GM19452 (cell line): ENCODE measurements at regions not wholly inside any gene's neighbourhood (a gene's known extent, or its start where the extent isn't known, plus 50 kb on each side); places are given as distances from the start of the nearest gene placed in this dataset.

Experiments
- ATAC-seq: cut with Tn5 transposase; IDR thresholded peaks from one replicate; pipeline ENCODE4 v1.9.1; 2021; ENCODE audit not compliant: unreplicated experiment

DNA sequence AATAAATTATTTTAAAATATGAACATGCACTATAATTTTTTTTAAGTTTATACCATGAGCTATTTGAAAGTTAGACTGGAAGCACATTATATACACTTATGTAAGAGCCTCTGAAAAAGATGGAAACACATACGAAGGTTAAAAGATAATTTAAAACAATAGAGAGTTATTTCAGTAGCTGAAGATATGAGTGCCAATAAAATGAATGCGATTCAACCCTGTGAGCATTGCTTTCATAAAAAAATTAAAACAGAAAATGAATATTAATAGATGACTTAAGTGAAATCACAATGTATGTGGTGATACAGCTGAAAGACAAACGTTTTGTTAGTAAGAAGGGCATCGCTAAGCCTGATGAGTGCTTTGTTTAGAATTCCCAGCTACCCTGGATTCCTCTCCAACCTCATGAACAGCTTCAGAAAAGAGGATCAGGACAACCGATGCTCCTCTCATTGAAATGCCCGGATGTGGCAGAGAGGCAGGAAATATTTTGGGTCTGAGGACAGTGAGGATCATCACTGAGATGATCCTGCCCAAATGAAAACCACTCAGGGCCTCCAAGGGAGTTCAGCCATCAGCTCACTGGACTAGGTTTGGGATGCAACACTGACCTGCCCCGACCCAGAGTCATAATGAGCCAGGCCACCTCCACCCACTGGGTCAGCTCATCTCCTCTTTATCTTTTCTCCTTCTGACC is 60.2 kb upstream of the TOP3B start:
- no peak for ATAC-seq

DNA sequence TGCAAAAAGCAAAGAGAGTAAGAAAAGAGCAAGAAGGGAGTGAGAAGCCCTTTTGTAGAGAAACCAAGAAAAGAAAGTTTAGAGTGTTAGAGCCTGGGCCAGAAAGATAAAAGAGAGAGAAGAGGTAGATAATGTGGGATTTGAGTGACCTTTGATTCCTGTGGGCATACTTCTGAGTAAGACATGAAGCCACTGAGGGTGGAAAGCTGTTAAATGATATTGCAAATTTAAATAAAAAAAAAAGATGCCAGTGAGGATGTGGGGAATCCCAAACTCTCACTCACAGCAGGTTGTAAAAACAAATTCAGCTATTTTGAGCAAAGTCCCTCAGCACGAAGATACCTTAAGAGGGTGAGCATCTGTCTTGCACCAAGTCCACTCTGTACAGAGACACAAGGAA is 59.4 kb upstream of the TOP3B start:
- no peak for ATAC-seq

DNA sequence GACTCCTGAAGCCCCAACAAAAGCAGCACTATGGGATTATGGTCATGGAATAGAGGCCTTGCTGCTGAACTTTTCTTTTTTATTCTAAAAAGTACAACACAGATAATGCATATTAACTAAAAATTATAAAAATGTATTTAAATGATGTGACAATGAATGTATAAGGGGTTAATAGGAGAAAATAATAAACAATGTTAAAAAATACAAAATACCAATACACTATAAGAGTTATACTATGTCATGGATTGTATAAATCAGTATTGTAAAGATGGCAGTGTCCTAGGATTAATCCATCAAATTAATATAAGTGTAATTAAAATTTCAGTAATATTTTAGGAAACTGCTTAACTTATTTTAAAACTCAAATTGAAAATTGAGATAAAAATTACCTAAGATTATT is 58.3 kb upstream of the TOP3B start:
- no peak for ATAC-seq

DNA sequence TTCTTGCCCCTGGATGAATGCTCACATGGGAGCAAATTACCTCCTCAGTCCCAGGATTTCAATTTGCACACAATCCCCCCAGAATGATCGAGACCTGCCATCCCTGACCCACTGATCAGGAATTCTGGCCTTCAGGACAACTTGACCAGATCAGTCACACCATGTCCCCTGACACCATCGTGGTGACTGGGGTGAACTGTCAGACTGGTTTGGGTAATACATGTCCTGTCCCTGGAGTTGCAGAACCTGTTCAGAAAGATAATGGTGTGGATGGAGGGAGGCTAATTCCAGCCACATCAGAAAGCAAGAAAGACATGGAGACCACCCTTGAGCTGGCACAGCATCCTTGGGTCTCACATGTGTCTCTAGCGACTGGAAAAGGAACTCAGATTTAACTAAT is 57.9 kb upstream of the TOP3B start:
- no peak for ATAC-seq

DNA sequence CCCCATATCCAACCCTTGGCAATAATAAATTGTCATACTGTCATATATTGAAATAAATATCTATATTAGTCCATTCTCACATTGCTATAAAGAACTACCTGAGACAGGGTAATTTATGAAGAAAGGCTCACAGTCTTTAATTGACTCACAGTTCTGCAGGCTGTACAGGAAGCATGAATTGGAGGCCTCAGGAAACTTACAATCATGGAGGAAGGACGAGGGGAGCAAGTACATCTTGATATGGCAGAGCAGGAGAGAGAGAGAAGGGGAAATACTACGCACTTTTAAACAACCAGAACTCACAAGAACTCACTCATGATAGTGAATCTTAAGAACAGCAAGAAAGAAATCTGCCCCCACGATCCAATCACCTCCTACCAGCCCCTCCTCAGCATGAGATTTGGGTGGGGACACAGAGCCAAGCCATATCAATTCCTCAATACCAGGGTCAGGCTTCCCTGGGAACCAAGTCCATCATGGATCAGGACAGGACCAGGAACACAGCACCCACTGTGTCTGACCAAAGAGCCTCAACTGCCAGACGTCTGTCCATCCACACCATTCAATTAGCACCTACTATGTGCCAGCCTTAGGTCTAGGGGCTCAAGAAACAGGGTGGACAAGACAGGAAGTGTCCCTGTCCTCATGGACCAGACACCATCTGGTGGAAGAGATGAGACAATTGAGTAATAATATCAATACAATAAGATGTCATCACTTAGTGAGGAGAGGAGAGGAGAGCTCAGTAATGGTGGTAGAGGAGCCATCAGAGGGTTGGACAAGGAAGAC is 56.9 kb upstream of the TOP3B start:
- no peak for ATAC-seq

DNA sequence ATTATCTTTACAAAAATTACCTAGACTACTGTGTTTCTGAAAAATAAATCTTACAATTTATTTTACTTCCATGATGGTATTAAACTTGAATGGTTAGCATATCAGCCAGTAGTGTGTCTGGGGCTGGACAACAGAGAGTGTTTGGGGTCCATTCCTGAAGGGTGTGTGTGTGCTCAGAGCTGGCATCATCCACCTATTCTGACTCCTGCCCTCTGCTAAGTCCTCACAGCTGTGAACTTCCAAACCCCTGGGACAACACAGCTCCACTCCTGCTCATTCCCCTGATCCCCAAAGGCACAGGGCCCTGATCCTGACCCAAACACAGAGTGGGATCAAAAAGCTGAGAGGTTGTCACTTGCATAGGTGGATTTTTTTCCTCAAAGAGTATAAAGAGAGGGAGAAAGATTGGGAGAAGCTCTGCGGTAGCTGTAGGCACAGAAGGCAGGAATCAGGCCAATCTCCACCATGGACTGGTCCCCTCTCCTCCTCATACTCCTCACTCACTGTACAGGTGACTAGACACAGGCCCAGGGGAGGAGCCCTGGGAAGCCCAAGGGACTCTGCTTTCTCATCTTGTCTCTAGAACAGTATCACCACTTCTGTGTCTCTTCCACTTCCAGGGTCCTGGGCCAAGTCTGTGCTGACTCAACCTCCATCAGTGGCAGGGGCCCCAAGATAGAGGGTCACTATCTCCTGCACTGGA is 55.7 kb upstream of the TOP3B start:
- no peak for ATAC-seq

DNA sequence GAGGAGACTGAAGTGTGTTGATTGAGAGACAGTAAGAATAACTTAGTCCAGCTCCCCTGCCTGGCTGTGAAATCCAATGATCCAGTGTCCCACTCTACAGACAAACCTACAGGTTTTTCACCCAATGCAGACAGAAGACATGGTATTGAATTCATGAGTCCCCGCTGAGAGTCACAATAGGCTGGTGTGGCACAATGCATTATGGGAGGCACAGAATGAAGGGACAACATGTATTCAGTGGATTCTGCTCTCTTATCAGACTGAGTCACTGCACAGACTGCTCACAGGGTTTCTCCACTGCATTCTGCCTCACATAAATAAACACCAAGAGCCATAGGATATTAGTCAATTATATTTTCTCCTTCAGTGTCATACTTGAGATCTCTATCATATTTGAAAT is 55.2 kb upstream of the TOP3B start:
- ATAC-seq = no peak

DNA sequence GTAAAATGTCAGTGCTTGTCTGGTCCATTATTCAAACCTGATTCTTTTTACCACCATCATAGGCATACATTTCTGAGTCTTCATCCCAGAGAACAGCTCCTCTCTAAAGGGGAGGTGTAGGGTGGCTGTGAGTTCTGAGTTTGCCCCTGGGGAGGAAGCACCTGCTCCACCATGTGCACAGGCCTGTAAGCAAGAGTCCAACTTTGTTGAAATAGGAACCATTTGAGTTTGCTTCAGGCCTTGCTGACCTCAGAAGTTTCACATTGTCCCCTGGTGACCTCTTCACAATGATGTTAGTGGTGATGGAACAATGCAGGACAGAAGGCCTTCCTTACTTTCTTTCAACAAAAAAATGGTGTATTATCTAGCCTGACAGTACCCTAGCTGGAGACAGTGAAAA is 54.6 kb upstream of the TOP3B start:
- ATAC-seq = no peak

DNA sequence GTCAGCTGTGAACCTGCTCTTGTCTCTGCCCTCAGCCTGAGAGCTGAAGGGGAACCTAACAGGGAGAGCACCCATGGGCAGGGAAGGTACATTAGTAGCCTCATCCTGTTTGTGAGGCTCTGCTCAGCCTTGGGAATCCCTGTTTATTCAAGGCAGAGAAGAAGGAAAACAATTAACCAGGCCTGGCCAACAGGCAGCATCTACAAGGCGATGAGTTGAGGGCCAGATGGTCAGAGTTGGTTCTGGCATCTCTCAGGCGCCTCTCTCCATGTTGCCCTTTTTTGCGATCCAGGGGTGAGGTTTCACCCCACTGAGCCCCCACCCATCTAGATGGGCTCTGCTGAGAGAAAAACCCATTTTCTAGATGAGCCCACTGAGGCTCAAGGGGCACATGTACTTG is 54.0 kb upstream of the TOP3B start:
- ATAC-seq = no peak

DNA sequence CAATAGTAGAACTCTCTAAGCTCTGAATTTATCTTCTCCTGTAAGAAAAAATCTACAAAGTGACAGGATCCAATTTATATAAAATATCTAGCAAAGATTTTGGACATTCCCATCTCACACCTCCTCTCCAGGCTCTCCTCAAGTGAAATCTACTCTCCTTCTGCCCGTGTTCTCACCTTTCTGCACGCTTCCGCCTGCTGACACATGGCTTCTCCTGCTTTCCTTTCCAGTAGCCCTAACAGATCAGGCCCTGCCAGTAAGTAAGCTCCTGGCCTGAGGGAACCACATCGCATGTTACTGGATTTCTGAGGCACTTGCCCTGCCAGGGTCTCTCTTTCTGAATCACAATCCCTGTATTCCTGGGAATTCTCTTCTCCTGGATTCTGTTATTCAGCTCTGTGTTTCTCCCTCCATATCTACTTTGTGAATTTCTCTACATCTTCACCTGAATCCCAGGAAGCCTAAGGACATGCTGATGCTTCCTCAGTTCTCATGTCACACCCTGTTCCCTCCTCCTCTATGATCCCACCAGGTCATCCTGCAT is 53.3 kb upstream of the TOP3B start:
- ATAC-seq = no peak

DNA sequence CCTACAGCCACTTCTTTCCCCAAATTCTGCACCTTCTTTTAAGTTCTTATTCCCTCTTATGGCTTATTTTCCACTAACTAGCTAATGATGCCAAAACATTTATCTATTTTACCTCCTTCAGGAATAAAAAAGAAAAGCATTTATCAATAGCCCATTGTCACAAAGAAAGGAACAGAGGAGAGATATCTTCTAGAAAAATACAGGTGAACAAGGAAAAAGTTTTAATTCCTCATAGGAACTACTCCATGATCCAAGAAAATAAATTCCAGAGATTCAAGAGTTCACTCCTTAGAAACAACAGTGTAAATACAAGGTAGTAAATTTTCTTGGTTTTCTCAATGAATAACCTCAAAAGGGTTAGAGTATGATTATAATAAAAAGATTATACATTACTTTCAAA is 52.6 kb upstream of the TOP3B start:
- no peak for ATAC-seq

DNA sequence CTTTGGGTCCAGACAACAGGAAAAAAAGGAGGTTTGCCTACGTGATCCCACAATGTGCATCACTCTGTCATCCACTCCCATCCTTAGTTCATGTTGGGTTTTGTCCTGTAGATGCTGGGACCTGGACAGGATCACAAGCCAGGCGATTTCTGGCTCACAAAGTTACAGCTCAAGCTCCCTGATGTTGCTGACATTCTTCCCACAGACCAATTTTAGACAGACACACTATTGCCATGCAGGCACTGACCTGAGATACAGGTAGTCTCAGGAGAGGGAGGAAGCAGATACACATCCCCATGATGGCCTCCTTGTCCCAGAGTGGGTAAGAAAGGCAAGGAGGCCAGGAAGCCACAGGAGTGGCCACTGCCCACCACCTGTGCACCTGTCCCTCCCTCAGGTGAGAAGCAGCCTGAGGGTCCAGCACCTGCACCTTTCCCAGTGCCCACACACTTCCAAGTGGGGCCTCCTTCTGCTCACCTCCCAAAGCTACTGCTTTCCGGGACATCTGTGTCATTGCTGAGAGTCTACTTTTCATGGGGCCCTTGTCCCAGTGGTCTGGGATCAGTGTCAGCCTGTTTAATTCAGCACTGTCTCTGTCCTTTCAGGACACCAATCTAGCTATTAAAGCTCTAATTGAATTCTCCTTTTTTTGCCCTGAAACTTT is 52.0 kb upstream of the TOP3B start:
- ATAC-seq = no peak

DNA sequence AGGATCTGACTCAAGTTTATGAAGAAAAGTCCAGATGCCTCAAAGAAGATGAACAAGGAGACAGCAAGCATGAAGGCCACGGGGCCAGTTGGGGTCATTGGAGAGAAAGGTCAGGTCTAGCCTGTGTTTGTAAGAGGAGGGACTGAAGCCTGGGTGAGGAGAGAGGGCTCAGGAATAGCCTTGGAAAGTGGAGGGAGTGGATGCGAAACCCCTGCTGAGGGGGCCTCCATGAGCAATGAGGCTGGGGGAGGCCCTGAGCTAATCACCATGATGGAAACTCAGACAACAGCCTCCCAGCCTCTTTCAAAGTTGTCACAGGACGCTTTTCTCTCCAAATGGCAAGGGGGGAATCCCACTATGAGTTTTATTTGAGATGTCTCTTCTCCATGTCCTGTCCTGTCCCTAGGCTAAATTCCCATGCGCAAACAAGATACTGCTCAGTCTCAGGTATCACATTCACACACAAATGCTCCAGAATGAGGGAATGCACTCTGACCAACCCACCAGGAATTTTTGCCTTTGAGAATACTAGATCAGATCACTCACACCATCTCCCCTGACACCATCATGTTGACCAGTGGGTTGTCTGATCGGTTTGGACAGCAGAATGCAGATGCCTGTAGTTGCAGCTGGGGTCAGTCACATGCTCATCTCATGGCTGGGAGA is 51.3 kb upstream of the TOP3B start:
- no peak for ATAC-seq

DNA sequence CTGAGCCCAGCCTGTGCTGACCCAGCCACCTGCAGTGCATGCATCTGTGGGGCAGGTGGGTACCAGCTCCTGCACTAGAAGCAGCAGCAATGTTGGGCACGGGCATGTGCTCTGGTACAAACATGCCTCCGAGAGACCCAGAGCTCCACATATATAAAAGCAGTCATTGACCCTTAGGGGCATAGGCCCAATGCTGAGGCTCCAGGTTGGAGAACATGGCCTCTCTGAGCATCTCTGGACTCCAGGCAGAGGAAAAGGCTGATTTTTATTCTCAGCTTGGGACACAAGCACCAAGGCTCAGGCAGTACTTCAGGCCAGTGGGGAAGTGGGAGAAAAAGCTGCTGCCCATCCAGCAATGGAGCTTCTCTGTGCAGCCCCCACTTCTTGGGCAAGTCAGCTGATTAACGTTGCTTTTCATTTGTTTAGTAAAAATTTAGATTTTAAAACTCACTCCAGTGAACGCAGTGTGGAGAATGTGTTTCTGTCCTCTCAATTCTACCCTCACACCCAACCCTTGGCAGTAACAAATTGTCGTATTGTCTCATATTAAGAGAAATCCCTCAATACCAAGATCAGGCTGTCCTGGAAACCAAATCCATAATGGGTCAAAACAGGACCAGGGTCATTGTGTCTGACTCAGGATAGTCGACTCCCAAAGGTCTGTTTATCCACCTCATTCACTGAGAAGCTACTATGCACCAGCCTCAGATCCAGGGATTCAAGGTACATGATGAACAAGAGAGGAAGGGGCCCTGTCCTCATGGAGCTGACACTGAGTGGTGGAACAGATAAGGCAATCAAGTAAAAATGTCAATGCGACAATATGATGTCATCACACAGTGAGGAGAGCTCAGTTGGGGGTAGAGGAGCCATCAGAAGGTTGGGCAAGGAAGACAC is 50.6 kb upstream of the TOP3B start:
- ATAC-seq = no peak

DNA sequence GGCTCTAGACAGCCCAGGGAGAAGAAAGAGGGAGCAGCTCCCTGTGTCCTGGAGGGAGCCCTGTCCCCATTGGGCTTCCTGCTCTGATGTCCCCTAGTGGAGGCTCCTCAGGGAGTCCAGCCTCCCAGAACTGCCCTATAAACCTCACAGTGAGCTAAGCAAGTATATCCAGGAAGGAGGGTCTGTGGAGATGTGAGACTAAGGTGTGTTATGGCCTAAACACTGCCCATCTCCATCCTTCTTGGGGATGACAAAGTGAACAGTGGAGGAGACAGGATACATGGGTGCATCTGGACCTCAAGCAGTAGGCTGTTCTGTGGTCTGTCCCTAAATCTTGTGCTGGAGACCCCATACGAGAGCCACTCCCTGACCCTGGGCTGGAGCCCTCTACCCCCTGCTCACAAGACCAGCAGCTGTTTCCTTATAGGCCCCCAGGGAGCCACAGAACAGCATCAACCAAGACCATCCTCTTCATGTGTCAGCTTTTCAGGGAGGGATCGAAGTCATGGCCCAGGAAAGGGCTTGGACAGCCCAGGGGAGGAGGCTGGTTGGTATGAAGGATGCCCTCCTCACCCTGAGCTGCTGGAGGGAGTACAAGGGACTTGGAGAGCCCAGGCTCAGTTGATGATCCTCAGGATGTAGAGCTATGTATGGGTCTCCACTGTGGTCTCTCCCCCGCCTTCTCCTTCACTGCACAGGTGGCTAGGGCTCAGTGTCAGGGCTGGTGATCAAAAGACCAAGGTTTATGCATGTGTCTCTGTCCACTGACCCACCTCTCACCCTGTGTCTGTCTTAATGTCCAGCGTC is 49.7 kb upstream of the TOP3B start:
- no peak for ATAC-seq
